ENCODE measurements at regions not wholly inside any gene's neighbourhood (a gene's known extent, or its start where the extent isn't known, plus 50 kb on each side); places are given as distances from the start of the nearest gene placed in this dataset.

GRCh38 chr1:5623399-5623798 is 368.8 kb downstream of the NPHP4 start:
- no peak for ATAC-seq (ENCODE audit: low FRiP score)
- TF ChIP-seq, protein P1, sequence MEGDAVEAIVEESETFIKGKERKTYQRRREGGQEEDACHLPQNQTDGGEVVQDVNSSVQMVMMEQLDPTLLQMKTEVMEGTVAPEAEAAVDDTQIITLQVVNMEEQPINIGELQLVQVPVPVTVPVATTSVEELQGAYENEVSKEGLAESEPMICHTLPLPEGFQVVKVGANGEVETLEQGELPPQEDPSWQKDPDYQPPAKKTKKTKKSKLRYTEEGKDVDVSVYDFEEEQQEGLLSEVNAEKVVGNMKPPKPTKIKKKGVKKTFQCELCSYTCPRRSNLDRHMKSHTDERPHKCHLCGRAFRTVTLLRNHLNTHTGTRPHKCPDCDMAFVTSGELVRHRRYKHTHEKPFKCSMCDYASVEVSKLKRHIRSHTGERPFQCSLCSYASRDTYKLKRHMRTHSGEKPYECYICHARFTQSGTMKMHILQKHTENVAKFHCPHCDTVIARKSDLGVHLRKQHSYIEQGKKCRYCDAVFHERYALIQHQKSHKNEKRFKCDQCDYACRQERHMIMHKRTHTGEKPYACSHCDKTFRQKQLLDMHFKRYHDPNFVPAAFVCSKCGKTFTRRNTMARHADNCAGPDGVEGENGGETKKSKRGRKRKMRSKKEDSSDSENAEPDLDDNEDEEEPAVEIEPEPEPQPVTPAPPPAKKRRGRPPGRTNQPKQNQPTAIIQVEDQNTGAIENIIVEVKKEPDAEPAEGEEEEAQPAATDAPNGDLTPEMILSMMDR (IDR thresholded peaks at IDR 0.05) = no peak
- DNase-seq (ENCODE audit: low spot score) = no peak

GRCh38 chr1:5622412-5622811 is 369.8 kb downstream of the NPHP4 start:
- TF ChIP-seq, protein P1 (IDR thresholded peaks at IDR 0.05) = no peak
- no peak for ATAC-seq (ENCODE audit: low FRiP score)
- DNase-seq (ENCODE audit: low spot score) = no peak

GRCh38 chr1:5621692-5622091 is 370.5 kb downstream of the NPHP4 start:
- ATAC-seq (ENCODE audit: low FRiP score) = no peak
- TF ChIP-seq, protein P1 (IDR thresholded peaks at IDR 0.05) = no peak
- DNase-seq (ENCODE audit: low spot score) = no peak

- ATAC-seq (ENCODE audit: low FRiP score) (no peak), DNase-seq (ENCODE audit: low spot score) (no peak)
- TF ChIP-seq, protein P1 (IDR thresholded peaks at IDR 0.05) = no peak
Observed at GRCh38 chr1:5620997-5621396, 371.2 kb downstream of the NPHP4 start.

GRCh38 chr1:5620418-5620817 is 371.8 kb downstream of the NPHP4 start:
- TF ChIP-seq, protein P1 (IDR thresholded peaks at IDR 0.05) = no peak
- DNase-seq (ENCODE audit: low spot score) = no peak
- no peak for ATAC-seq (ENCODE audit: low FRiP score)

- TF ChIP-seq, protein P1 (IDR thresholded peaks at IDR 0.05) = no peak
- ATAC-seq (ENCODE audit: low FRiP score) (no peak), DNase-seq (ENCODE audit: low spot score) (no peak)
Observed at GRCh38 chr1:5619469-5619868, 372.8 kb downstream of the NPHP4 start.

GRCh38 chr1:5617546-5617945 is 374.7 kb downstream of the NPHP4 start:
- DNase-seq (ENCODE audit: low spot score) (no peak), ATAC-seq (ENCODE audit: low FRiP score) (no peak)
- TF ChIP-seq, protein P1 (IDR thresholded peaks at IDR 0.05) = no peak

Data from omental fat pad (tissue), 3 donors.